ENCODE measurements at regions not wholly inside any gene's neighbourhood (a gene's known extent, or its start where the extent isn't known, plus 50 kb on each side); places are given as distances from the start of the nearest gene placed in this dataset.

GRCh38 chr16:79532785-79533184, 67.8 kb downstream of the MAF start:
- no peak for DNase-seq
- Histone ChIP-seq H3K79me2 (ENCODE audit: insufficient read depth) (no peaks in the 10 kb centered on the region), H4K20me1 (ENCODE audit: insufficient read depth) (no peaks in the 10 kb centered on the region), H3F3A (replicated peaks; ENCODE audit: insufficient read depth) (no peaks in the 10 kb centered on the region), H3K36me3 (replicated peaks in 1 of 2; ENCODE audit: control insufficient read depth in 1 of 2, insufficient read depth in 2 of 2, low read length in 1 of 2) (no peaks in the 10 kb centered on the region), H3K4me3 (ENCODE audit: low read depth in 2 of 2, low read length in 1 of 2) (no peak overlapping the region), H2AFZ (ENCODE audit: low read depth) (no peak overlapping the region), H3K9me3 (no peaks in the 10 kb centered on the region), H3K9ac (no peak overlapping the region), H3K4me2 (no peak overlapping the region), H3K4me1 (ENCODE audit: control insufficient read depth in 1 of 2, insufficient read depth in 2 of 2, low read depth in 1 of 2, low read length in 1 of 2) (peaks cover 0 to 2% of the 10 kb centered on the region in 2 experiments; a peak in 1 of 4 replicates), H3K27ac (ENCODE audit: low read depth in 2 of 2, low read length in 1 of 2) (no peak overlapping the region), H3K27me3 (ENCODE audit: insufficient read depth) (no peaks in the 10 kb centered on the region), H3K9me2 (no peaks in the 10 kb centered on the region)
- POLR2A ChIA-PET = no interaction called here
- CTCF ChIA-PET = no interaction called here
- WGBS (ENCODE audit: low lambda C conversion rate) = 25% methylated on average over 5 of the region's 5 CpGs
- TF ChIP-seq GATA2 (CRISPR knock-in tag; IDR thresholded peaks at IDR 0.05) = no peak
- no peak for TF ChIP-seq EZH2phosphoT487 (IDR thresholded peaks at IDR 0.05; ENCODE audit: borderline replicate concordance, low read depth)
- TF ChIP-seq, protein P1, sequence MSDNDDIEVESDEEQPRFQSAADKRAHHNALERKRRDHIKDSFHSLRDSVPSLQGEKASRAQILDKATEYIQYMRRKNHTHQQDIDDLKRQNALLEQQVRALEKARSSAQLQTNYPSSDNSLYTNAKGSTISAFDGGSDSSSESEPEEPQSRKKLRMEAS (IDR thresholded peaks at IDR 0.05; ENCODE audit: low read depth) = no peak

DNA sequence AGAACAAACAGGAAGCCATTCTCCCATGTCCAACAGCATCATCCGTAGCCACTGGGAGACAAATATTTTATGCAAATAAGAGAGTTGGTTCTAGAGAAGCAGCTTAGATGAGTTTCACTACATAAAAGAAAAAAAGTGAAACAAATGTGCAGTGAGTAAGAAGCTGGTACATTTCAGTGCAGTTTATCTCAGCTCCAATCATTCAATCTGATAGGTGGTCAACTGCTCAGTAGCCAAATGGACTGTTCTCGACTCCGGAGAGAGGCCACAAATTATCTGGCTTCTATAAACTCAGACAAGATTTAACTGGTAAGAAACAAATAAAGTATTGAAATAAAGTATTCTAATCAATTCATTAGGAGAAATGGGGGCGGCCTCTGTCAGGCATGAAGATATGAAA, 68.3 kb downstream of the MAF start:
- 56% methylated on average over 4 of the region's 4 CpGs for WGBS (ENCODE audit: low lambda C conversion rate)
- H3F3A ChIP-seq (replicated peaks; ENCODE audit: insufficient read depth) = no peaks in the 10 kb centered on the region
- H3K36me3 ChIP-seq (replicated peaks in 1 of 2; ENCODE audit: control insufficient read depth in 1 of 2, insufficient read depth in 2 of 2, low read length in 1 of 2) = no peaks in the 10 kb centered on the region
- no peak overlapping the region for H3K27ac ChIP-seq (ENCODE audit: low read depth in 2 of 2, low read length in 1 of 2)
- H3K27me3 ChIP-seq (ENCODE audit: insufficient read depth) = no peaks in the 10 kb centered on the region
- ChIA-PET POLR2A (no interaction called here), CTCF (no interaction called here)
- H2AFZ ChIP-seq (ENCODE audit: low read depth) = no peak overlapping the region
- H3K79me2 ChIP-seq (ENCODE audit: insufficient read depth) = no peaks in the 10 kb centered on the region
- H3K9me2 ChIP-seq = no peaks in the 10 kb centered on the region
- no peaks in the 10 kb centered on the region for H3K9me3 ChIP-seq
- H3K4me3 ChIP-seq (ENCODE audit: low read depth in 2 of 2, low read length in 1 of 2) = no peak overlapping the region
- H4K20me1 ChIP-seq (ENCODE audit: insufficient read depth) = no peaks in the 10 kb centered on the region
- no peak for DNase-seq
- TF ChIP-seq JUND (IDR thresholded peaks at IDR 0.05) = no peak
- no peak for TF ChIP-seq YY1 (IDR thresholded peaks at IDR 0.05; ENCODE audit: low read depth)
- no peak for TF ChIP-seq EZH2phosphoT487 (IDR thresholded peaks at IDR 0.05; ENCODE audit: borderline replicate concordance, low read depth)
- no peak for TF ChIP-seq IRF3 (IDR thresholded peaks at IDR 0.05; ENCODE audit: low read depth, low read length)
- no peak for TF ChIP-seq FOXJ3 (CRISPR knock-in tag; IDR thresholded peaks at IDR 0.05)
- TF ChIP-seq TCF12 (IDR thresholded peaks at IDR 0.05) = no peak
- no peak for TF ChIP-seq MXI1 (IDR thresholded peaks at IDR 0.05; ENCODE audit: low read depth, low read length)
- no peak for TF ChIP-seq SIN3A (IDR thresholded peaks at IDR 0.05; ENCODE audit: borderline replicate concordance, low read depth, low read length)
- no peak for TF ChIP-seq FOXM1 (IDR thresholded peaks at IDR 0.05; ENCODE audit: low read depth)
- TF ChIP-seq NFIC (IDR thresholded peaks at IDR 0.05; ENCODE audit: borderline replicate concordance) = no peak
- no peak for TF ChIP-seq RXRA (IDR thresholded peaks at IDR 0.05; ENCODE audit: borderline replicate concordance, low read depth)
- TF ChIP-seq POLR2AphosphoS5 (IDR thresholded peaks at IDR 0.05; ENCODE audit: low read depth, low read length) = no peak
- TF ChIP-seq, protein P2, sequence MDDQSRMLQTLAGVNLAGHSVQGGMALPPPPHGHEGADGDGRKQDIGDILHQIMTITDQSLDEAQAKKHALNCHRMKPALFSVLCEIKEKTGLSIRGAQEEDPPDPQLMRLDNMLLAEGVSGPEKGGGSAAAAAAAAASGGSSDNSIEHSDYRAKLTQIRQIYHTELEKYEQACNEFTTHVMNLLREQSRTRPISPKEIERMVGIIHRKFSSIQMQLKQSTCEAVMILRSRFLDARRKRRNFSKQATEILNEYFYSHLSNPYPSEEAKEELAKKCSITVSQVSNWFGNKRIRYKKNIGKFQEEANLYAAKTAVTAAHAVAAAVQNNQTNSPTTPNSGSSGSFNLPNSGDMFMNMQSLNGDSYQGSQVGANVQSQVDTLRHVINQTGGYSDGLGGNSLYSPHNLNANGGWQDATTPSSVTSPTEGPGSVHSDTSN (IDR thresholded peaks at IDR 0.05) = no peak
- no peak for TF ChIP-seq FOSL2 (IDR thresholded peaks at IDR 0.05; ENCODE audit: borderline replicate concordance, low read depth)
- TF ChIP-seq EP300 (IDR thresholded peaks at IDR 0.05; ENCODE audit: borderline replicate concordance in 1 of 2, low read depth in 1 of 2, low read length in 1 of 2) = no peak
- TF ChIP-seq RAD21 (IDR thresholded peaks at IDR 0.05; ENCODE audit: low read length) = no peak
- no peak for TF ChIP-seq SMC3 (IDR thresholded peaks at IDR 0.05; ENCODE audit: low read depth, low read length)
- no peak for TF ChIP-seq ELF1 (IDR thresholded peaks at IDR 0.05)
- peaks cover 0 to 2% of the 10 kb centered on the region in 2 experiments; a peak in 1 of 4 replicates for H3K4me1 ChIP-seq (ENCODE audit: control insufficient read depth in 1 of 2, insufficient read depth in 2 of 2, low read depth in 1 of 2, low read length in 1 of 2)
- no peak overlapping the region for H3K4me2 ChIP-seq
- H3K9ac ChIP-seq = no peak overlapping the region

Data from SK-N-SH (cell line).